Naive B cell (primary cell): ENCODE measurements at regions not wholly inside any gene's neighbourhood (a gene's known extent, or its start where the extent isn't known, plus 50 kb on each side); places are given as distances from the start of the nearest gene placed in this dataset.

Source experiments
- ATAC-seq, 2 donors: fragments of 150-1000 bp; cut with Tn5 transposase; 2 replicates each; pipeline ENCODE4 v1.10.0; 2021; ENCODE audit warnings: low read depth in 2 of 2, mild to moderate bottlenecking in 2 of 2, moderate library complexity in 2 of 2
- DNase-seq: peaks from one replicate; pipeline ENCODE4 v3.0.0; 2022
- H3K27ac Mint-ChIP-seq, 6 donors: one replicate each; pipeline ENCODE4 v1.8.0; 2020 to 2022; ENCODE audit warnings: mild to moderate bottlenecking in 6 of 6, mixed read lengths in 6 of 6, moderate library complexity in 5 of 6, inconsistent platforms in 2 of 6
- H3K27me3 Mint-ChIP-seq, 3 donors: one replicate each; pipeline ENCODE4 v1.8.0; 2021 to 2022; ENCODE audit warnings: mixed read lengths in 3 of 3, mild to moderate bottlenecking in 1 of 3
- H3K36me3 Mint-ChIP-seq, 2 donors: one replicate each; pipeline ENCODE4 v1.8.0; 2020 to 2022; ENCODE audit warnings: mixed read lengths in 2 of 2, inconsistent platforms in 1 of 2, mild to moderate bottlenecking in 1 of 2
- H3K4me1 Mint-ChIP-seq, 3 donors: one replicate each; pipeline ENCODE4 v1.8.0; 2020 to 2022; ENCODE audit warnings: mixed read lengths in 3 of 3, inconsistent platforms in 1 of 3, mild to moderate bottlenecking in 1 of 3, moderate library complexity in 1 of 3
- H3K4me3 Mint-ChIP-seq, 8 donors: one replicate each; pipeline ENCODE4 v1.8.0; 2020 to 2022; ENCODE audit warnings: mild to moderate bottlenecking in 8 of 8, mixed read lengths in 8 of 8, moderate library complexity in 8 of 8, inconsistent platforms in 2 of 8
- H3K9me3 Mint-ChIP-seq, 7 donors: one replicate each; pipeline ENCODE4 v1.8.0; 2020 to 2022; ENCODE audit warnings: mixed read lengths in 7 of 7, mild to moderate bottlenecking in 5 of 7, inconsistent platforms in 2 of 7, moderate library complexity in 1 of 7

DNA sequence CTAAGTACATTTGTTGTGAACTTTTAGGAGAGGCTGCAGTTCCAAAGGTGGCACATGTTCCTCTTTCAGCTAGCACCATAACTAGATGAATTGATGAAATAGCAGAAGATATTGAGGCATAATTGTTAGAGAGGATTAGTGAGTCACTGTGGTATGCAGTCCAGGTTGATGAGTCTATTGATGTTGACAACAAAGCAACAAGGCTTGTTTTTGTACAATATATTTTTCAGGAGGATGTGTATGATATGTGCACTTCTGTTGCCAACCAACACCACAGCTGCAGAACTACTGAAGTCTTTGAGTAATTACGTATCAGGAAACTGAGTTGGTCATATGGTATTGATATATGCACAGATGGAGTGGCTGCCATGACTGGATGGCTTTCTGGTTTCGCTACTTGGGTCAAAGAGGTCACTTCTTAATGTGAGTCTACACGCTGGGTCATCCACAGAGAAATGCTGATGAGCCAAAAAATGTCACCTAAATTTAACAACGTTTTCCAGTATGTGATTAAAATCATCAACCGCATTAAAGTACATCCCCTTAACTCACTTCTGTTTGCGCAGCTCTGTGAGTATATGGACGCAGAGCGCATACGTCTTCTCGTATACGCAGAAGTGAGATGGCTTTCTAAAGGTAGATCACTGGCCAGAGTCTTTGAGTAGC, 261.3 kb upstream of the ANO5 start:
- H3K36me3 Mint-ChIP-seq: no peaks in the 10 kb centered on the region
- H3K9me3 Mint-ChIP-seq: peaks cover 0 to 2% (median 0%) of the 10 kb centered on the region in 7 donors
- H3K4me1 Mint-ChIP-seq: no peaks in the 10 kb centered on the region
- DNase-seq (no peak), ATAC-seq (no peak)
- no peak overlapping the region for H3K4me3 Mint-ChIP-seq
- no peak overlapping the region for H3K27ac Mint-ChIP-seq
- H3K27me3 Mint-ChIP-seq: no peaks in the 10 kb centered on the region

DNA sequence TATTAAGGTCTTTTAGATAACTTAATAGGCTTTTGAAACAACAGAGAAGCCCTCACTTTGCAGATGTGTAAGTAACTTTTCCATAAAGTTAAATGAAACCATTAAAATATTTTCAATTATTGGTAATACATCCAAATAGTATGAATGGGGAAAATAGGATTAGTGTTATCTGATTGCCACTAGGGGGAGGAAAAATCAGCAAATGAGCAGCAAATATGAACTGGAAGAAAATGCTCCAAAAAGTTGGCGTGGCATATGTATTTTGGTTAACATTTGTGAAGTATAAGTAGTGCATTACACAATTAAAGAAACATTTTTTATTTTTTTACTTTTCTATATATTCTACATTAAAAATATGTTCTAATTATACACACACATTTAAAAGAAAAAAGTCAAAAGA, 259.8 kb upstream of the ANO5 start:
- Mint-ChIP-seq H3K4me1 (no peaks in the 10 kb centered on the region), H3K27ac (no peak overlapping the region), H3K36me3 (no peaks in the 10 kb centered on the region), H3K4me3 (no peak overlapping the region), H3K9me3 (peaks cover 0 to 2% (median 0%) of the 10 kb centered on the region in 7 donors), H3K27me3 (no peaks in the 10 kb centered on the region)
- ATAC-seq: no peak
- no peak for DNase-seq

DNA sequence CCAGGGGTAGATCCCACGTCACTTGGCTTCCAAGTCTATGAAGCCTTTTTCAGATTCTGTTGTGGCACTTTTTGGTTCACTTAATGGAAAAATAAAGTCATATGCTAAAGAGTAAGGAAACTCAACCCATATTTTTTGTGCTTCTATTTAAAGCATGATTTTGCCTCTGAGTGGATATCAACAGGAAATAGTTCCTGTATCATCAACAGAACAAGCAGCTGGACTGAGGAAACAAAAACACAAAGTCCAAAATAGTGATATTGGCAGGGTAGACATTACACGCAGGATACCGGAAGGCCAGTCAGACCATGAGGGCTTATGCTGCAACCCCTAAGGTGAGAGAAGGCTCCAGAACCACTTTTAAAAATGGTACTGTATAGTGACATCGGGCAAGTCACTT, 248.3 kb upstream of the ANO5 start:
- peaks cover 0 to 14% (median 4%) of the 10 kb centered on the region in 7 donors for H3K9me3 Mint-ChIP-seq
- no peak overlapping the region for H3K4me3 Mint-ChIP-seq
- DNase-seq (no peak), ATAC-seq (no peak)
- no peak overlapping the region for H3K27ac Mint-ChIP-seq
- H3K36me3 Mint-ChIP-seq: no peaks in the 10 kb centered on the region
- no peaks in the 10 kb centered on the region for H3K27me3 Mint-ChIP-seq
- H3K4me1 Mint-ChIP-seq: no peaks in the 10 kb centered on the region

DNA sequence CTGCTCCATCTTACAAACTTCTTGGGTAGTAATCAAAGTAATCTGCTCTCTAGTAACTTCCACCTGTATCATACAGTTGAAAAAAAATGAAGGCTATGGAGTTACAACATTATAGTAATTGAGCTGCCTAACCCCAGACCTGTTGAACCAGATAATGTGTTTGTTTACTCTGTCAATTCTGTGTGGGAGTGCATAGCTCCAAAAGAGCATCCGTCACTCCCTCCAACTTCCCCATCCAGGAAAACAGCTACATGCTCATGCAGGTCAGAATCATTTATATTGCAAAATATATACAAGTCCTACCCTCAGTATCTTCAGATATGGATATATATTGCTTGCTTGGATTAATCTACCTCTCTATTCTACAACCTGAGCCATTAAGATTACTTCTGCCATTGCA, 244.0 kb upstream of the ANO5 start:
- no peaks in the 10 kb centered on the region for H3K36me3 Mint-ChIP-seq
- H3K27me3 Mint-ChIP-seq: no peaks in the 10 kb centered on the region
- ATAC-seq: no peak
- H3K4me3 Mint-ChIP-seq: no peak overlapping the region
- peaks cover 0 to 5% (median 2%) of the 10 kb centered on the region in 7 donors for H3K9me3 Mint-ChIP-seq
- H3K27ac Mint-ChIP-seq: no peak overlapping the region
- H3K4me1 Mint-ChIP-seq: no peaks in the 10 kb centered on the region
- no peak for DNase-seq

DNA sequence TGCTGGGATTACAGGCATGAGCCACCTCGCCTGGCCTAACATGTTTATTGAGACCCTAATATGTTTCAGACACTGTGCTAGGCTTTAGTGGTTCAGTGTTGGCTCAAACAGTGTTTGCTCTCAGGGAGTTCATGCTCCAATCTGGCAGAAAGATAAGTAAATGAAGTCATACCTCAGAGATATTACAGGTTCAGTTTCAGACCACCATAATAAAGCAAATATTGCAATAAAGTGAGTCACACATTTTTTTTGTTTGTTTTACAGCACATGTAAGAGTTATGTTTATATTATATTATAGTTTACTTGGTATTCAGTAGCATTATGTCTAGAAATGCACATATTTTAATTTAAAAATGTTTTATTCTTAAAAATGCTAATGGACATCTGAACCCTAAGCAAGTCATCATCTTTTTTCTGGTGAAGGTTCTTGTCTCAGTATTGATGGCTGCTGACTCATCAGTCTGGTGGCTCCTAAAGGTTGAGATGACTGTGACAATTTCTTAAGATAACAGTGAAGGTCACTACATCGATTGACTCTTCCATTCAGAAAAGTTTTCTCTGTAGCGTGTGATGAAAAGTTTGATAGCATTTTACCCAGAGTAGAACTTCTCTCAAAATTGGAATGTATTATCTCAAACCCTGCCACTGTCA, 243.0 kb upstream of the ANO5 start:
- Mint-ChIP-seq H3K9me3 (peaks cover 0 to 12% (median 5%) of the 10 kb centered on the region in 7 donors), H3K27ac (no peak overlapping the region), H3K4me3 (no peak overlapping the region), H3K27me3 (no peaks in the 10 kb centered on the region), H3K36me3 (no peaks in the 10 kb centered on the region), H3K4me1 (no peaks in the 10 kb centered on the region)
- ATAC-seq: no peak
- no peak for DNase-seq

DNA sequence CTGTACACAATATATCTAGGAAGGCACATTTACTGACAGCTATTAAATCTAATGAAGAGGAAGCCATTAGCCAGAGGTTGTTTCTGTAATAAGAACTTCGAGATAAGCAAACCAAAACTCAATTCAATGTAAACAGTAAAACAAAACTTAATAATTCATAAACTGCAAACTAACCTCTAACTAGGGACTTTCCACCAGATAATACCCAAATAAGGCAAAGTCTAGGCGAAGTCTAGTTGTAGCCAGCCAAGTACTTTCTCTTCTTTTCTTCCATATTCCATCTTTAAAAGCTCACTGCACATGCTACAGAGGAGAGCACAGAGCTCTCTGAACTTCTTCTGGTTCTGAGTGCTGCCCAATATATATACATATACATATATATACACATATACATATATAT, 229.9 kb upstream of the ANO5 start:
- H3K27me3 Mint-ChIP-seq: no peaks in the 10 kb centered on the region
- H3K9me3 Mint-ChIP-seq: peaks cover 0 to 9% (median 4%) of the 10 kb centered on the region in 7 donors
- H3K4me1 Mint-ChIP-seq: no peaks in the 10 kb centered on the region
- no peak for DNase-seq
- no peak for ATAC-seq
- H3K4me3 Mint-ChIP-seq: no peak overlapping the region
- H3K27ac Mint-ChIP-seq: no peak overlapping the region
- H3K36me3 Mint-ChIP-seq: no peaks in the 10 kb centered on the region

DNA sequence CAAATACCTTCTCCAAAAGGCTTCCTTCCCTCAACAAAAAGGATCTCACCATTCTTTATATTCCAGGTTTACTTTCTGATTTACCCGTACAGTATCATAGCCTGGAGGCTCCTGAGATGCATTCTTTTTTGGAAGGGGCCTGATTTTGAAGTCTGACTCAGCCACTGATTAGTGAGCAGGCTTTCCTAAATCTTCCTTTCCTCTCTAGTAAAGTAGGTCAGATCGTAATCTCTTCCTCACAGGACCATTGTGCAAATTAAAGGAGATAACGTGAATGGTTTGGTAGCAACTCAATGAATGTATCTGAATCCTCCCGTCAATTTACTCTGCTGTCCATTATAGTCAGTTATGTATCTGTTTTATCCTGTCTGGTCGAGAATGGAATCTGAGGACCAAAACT, 227.7 kb upstream of the ANO5 start:
- Mint-ChIP-seq H3K27me3 (no peaks in the 10 kb centered on the region), H3K4me1 (no peaks in the 10 kb centered on the region), H3K36me3 (no peaks in the 10 kb centered on the region), H3K4me3 (no peak overlapping the region), H3K9me3 (peaks cover 0 to 6% (median 3%) of the 10 kb centered on the region in 7 donors), H3K27ac (no peak overlapping the region)
- DNase-seq (no peak), ATAC-seq (no peak)

DNA sequence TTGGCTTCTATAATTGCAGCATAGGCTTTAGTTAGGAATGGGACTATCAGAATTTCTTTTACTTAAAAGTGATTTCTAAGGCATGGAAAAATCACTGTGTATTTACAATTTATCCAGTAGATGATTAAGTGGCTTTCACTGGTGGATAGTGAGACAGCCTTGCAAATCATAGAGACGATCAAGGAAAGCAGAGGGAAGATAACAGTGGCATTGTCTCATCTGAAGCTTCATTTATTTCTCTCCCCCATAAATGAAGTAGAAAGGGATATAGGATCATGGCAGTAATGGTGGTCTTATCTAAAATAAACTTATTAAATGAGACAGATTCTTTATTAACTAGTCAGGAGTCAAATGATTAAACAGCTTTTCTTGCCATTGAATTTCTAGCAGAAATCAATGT, 224.2 kb upstream of the ANO5 start:
- peaks cover 0 to 9% (median 3%) of the 10 kb centered on the region in 7 donors for H3K9me3 Mint-ChIP-seq
- DNase-seq (no peak), ATAC-seq (no peak)
- no peaks in the 10 kb centered on the region for H3K36me3 Mint-ChIP-seq
- no peak overlapping the region for H3K27ac Mint-ChIP-seq
- H3K4me3 Mint-ChIP-seq: no peak overlapping the region
- no peaks in the 10 kb centered on the region for H3K27me3 Mint-ChIP-seq
- H3K4me1 Mint-ChIP-seq: no peaks in the 10 kb centered on the region

DNA sequence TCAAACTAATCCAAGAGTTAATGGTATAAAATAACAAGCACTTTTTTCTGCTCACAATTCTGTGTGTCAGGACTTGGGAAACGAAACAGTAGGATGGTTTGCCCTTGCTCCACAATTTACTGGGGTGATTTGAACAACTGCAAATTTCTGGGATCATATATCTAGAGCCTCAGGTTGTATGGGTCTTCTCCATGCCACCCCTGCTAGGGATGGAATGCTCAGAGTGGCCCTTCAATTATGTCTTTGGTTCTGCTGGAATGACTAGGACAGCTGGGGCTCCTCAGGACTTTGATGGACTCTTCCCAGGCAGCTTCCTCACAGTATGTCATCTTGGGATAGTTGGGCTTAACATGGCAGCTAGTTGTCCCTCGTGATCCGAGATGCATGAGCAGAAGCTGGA, 223.0 kb upstream of the ANO5 start:
- no peak overlapping the region for H3K27ac Mint-ChIP-seq
- DNase-seq: no peak
- peaks cover 0 to 9% (median 3%) of the 10 kb centered on the region in 7 donors for H3K9me3 Mint-ChIP-seq
- no peaks in the 10 kb centered on the region for H3K4me1 Mint-ChIP-seq
- no peaks in the 10 kb centered on the region for H3K27me3 Mint-ChIP-seq
- H3K4me3 Mint-ChIP-seq: no peak overlapping the region
- H3K36me3 Mint-ChIP-seq: no peaks in the 10 kb centered on the region
- no peak for ATAC-seq

DNA sequence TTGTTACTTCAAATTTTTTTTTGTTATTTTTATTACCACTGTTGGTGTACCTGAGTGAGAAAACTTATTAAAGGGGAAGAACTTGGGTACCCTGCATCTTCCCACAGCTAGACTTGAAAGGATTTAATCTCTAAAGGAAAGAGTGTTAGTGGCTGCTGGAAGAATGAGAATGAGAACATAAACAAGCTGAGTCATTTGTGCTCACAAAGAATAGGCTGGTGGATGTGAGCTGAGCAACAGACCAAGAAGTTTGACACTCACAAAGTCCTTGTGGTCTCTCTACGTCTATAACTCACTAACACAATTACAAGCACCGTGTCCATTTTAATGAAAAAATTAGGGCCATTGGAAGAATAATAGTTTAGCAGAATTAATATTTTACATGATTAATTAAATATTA, 217.6 kb upstream of the ANO5 start:
- Mint-ChIP-seq H3K27me3 (no peaks in the 10 kb centered on the region), H3K36me3 (no peaks in the 10 kb centered on the region), H3K27ac (no peak overlapping the region), H3K9me3 (peaks cover 0 to 9% (median 5%) of the 10 kb centered on the region in 7 donors), H3K4me1 (no peaks in the 10 kb centered on the region), H3K4me3 (no peak overlapping the region)
- ATAC-seq (no peak), DNase-seq (no peak)

DNA sequence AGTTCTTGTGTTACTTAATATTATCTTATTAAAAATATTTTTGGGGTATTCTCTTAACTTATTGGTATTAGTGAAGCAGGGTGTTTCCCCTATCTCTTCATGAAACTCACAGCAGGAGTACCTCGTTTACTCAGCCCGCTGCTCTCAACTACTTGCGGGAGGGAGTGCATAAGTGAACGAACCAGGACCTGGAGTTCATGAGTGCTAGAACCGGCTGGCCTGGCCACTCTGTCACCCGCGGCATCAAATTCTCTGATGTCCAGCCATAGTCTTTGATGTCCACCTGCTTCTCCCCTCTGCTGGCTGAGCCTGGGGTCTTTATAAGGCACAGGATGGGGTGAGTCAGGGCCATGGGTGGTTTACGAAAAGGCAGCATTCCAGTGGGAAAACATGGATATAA, 216.7 kb upstream of the ANO5 start:
- Mint-ChIP-seq H3K4me3 (no peak overlapping the region), H3K27me3 (no peaks in the 10 kb centered on the region), H3K36me3 (no peaks in the 10 kb centered on the region), H3K4me1 (no peaks in the 10 kb centered on the region), H3K9me3 (peaks cover 0 to 8% (median 4%) of the 10 kb centered on the region in 7 donors), H3K27ac (no peak overlapping the region)
- DNase-seq (no peak), ATAC-seq (no peak)

DNA sequence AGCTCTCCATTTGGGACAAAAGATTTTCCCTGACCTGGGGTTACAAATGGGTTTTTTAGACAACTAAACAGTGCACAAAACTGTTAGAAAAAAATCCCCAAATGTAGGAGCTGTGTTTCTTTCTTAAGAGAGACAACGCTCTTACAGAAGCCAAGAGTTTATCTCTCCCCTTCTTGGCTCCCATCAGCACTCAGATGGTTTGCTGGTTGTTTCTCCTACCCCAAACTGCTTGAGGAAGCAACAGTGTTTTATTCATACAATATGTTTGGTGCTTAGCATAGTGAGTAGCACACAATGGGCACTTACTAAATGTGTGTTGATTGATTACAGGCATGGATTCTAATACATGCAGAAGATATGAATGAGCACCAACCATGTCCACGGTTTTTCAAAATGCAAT, 209.5 kb upstream of the ANO5 start:
- Mint-ChIP-seq H3K4me3 (no peak overlapping the region), H3K27ac (no peak overlapping the region), H3K4me1 (no peaks in the 10 kb centered on the region), H3K36me3 (no peaks in the 10 kb centered on the region), H3K27me3 (no peaks in the 10 kb centered on the region), H3K9me3 (peaks cover 0 to 4% (median 2%) of the 10 kb centered on the region in 7 donors)
- DNase-seq: no peak
- no peak for ATAC-seq

DNA sequence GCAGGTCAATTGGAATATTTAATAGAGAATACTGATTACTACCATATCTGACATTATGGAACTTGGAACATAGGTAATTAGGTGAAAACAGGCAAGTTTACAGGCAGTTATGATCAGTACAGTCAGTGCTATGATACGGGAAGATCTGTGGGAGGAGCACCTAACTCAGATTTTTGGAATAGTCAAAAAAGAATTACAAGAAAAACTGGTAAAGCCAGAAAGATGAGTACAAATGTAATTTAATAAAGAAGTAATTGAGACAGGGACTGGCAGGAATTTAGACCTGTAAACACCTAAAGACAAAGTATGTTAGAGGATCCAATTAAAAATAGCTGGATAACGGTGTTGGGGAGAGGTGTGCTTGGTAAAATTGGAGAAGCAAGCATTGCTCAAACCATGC, 206.5 kb upstream of the ANO5 start:
- H3K4me3 Mint-ChIP-seq: no peak overlapping the region
- H3K27me3 Mint-ChIP-seq: no peaks in the 10 kb centered on the region
- DNase-seq (no peak), ATAC-seq (no peak)
- no peaks in the 10 kb centered on the region for H3K4me1 Mint-ChIP-seq
- no peak overlapping the region for H3K27ac Mint-ChIP-seq
- H3K9me3 Mint-ChIP-seq: peaks cover 0 to 6% (median 0%) of the 10 kb centered on the region in 7 donors
- no peaks in the 10 kb centered on the region for H3K36me3 Mint-ChIP-seq

DNA sequence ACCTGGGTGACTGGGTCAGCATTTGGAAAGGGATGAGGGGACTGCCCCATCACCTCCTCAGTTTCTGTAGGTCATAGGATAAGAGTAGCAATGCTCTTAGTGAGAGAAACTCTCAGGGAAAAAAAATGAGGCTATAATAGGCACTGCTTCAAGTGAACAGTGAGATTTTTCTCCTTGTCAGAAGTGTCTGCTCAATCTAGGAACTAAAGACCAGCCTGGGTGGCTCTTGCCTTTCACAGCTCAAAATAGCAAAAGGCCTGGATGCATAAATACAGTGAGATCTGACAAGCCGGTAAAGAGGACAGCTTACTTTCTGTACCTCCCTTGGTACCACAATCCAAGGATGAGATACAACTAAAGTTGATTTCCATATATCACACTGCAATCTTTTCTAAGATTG, 205.6 kb upstream of the ANO5 start:
- no peaks in the 10 kb centered on the region for H3K36me3 Mint-ChIP-seq
- no peaks in the 10 kb centered on the region for H3K27me3 Mint-ChIP-seq
- H3K4me1 Mint-ChIP-seq: no peaks in the 10 kb centered on the region
- ATAC-seq: no peak
- H3K4me3 Mint-ChIP-seq: no peak overlapping the region
- H3K9me3 Mint-ChIP-seq: peaks cover 0 to 6% (median 0%) of the 10 kb centered on the region in 7 donors
- no peak overlapping the region for H3K27ac Mint-ChIP-seq
- no peak for DNase-seq
